ENCODE measurements at regions not wholly inside any gene's neighbourhood (a gene's known extent, or its start where the extent isn't known, plus 50 kb on each side); places are given as distances from the start of the nearest gene placed in this dataset.

GRCh38 chr17:68737761-68738443, 136.7 kb upstream of the FAM20A start:
- Mint-ChIP-seq H3K27ac (ENCODE audit: low read depth, unreplicated experiment) (no peak overlapping the region), H3K27me3 (ENCODE audit: insufficient read depth, unreplicated experiment) (no peaks in the 10 kb centered on the region), H3K36me3 (ENCODE audit: insufficient read depth, unreplicated experiment) (no peaks in the 10 kb centered on the region), H3K4me1 (ENCODE audit: insufficient read depth, unreplicated experiment) (peaks cover 2% of the 10 kb centered on the region), H3K9me3 (ENCODE audit: unreplicated experiment) (no peaks in the 10 kb centered on the region), H3K4me3 (ENCODE audit: unreplicated experiment) (no peak overlapping the region)
- POLR2A ChIA-PET, result interaction anchor here (0.7 kb wide), 1 partner anchor 33 kb away, joined by 3 read pairs; no protein-coding TSS in a partner anchor
- no TSS peak for BruUV-seq (replicated peaks)
- DNase-seq (ENCODE audit: unreplicated experiment), result no peak
- intact Hi-C loops (cut with micrococcal nuclease), result no loop called here
- TF ChIP-seq CTCF (IDR thresholded peaks at IDR 0.05; ENCODE audit: unreplicated experiment), result no peak
- CTCF ChIA-PET, result interaction anchor here (0.8 kb wide), 1 partner anchor 21 kb away, joined by 3 read pairs; no protein-coding TSS in a partner anchor

DNA sequence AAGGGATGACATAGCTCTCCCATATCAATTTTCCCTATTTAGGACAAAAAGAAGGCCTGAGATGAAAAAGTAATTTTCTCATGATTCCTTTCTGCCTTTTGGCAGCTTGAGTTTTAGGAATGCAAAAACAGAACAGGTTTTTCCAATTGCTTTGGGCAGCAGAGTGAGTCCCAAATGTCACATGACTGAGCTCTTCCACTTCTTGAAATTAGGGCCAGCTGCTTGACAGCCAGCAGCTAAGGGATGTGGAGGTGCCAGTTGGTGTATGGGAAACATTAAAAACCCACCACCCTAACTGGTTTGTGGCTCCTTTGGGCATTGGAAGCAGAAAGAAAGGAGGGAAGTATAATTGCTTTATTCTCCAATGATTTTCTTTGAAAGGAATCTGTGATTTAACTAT, 133.8 kb upstream of the FAM20A start:
- ChIA-PET CTCF (interaction anchor here (0.6 kb wide), 1 partner anchor 28 kb away, joined by 5 read pairs; no protein-coding TSS in a partner anchor), POLR2A (no interaction called here)
- peaks cover 7% of the 10 kb centered on the region for H3K4me1 Mint-ChIP-seq (ENCODE audit: insufficient read depth, unreplicated experiment)
- H3K27me3 Mint-ChIP-seq (ENCODE audit: insufficient read depth, unreplicated experiment), result no peaks in the 10 kb centered on the region
- no peak for TF ChIP-seq CTCF (IDR thresholded peaks at IDR 0.05; ENCODE audit: unreplicated experiment)
- H3K9me3 Mint-ChIP-seq (ENCODE audit: unreplicated experiment), result no peaks in the 10 kb centered on the region
- no TSS peak for BruUV-seq (replicated peaks)
- no peak overlapping the region for H3K4me3 Mint-ChIP-seq (ENCODE audit: unreplicated experiment)
- no peak overlapping the region for H3K27ac Mint-ChIP-seq (ENCODE audit: low read depth, unreplicated experiment)
- H3K36me3 Mint-ChIP-seq (ENCODE audit: insufficient read depth, unreplicated experiment), result no peaks in the 10 kb centered on the region
- DNase-seq (ENCODE audit: unreplicated experiment), result no peak
- intact Hi-C loops (cut with micrococcal nuclease), result no loop called here

DNA sequence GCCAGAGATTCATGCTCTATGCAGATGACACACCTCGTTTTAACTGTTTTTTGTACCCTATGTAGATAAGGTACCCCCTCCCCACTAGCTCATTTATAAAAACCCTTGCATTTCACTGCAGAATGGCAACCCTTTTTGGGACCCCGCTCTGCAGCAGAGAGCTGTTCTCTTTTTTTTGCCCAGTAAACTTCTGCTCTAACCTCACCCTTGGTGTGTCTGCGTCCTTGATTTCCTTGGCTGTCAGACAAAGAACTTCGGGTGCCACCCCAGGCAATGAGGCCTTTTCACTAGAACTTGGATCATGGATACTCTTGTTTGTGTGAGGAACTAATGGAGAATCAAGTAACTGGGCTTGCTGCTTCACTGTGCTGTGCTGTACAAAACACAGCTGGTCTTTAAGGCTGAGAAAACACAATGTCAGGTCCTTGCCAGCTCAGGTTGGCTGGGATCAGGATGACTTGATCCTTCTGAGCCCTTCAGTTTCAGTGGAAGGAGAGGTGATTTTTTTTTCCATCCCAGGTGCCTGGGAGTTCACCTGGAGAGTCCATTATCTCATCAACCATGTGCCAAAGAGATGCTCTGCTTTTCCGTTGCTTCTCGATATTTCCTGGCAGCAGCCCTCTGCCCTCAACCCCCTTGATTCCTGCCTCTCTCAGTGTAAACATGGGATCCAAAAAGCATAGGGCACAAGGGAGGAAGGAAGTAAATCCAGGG, 133.2 kb upstream of the FAM20A start:
- no peak for TF ChIP-seq CTCF (IDR thresholded peaks at IDR 0.05; ENCODE audit: unreplicated experiment)
- intact Hi-C loops (cut with micrococcal nuclease), result no loop called here
- DNase-seq (ENCODE audit: unreplicated experiment), result no peak
- no peak overlapping the region for H3K4me3 Mint-ChIP-seq (ENCODE audit: unreplicated experiment)
- ChIA-PET POLR2A (no interaction called here), CTCF (interaction anchor here (0.6 kb wide), 1 partner anchor 27 kb away, joined by 5 read pairs; no protein-coding TSS in a partner anchor)
- H3K9me3 Mint-ChIP-seq (ENCODE audit: unreplicated experiment), result no peaks in the 10 kb centered on the region
- H3K27me3 Mint-ChIP-seq (ENCODE audit: insufficient read depth, unreplicated experiment), result no peaks in the 10 kb centered on the region
- H3K4me1 Mint-ChIP-seq (ENCODE audit: insufficient read depth, unreplicated experiment), result peaks cover 7% of the 10 kb centered on the region
- BruUV-seq (replicated peaks), result no TSS peak
- no peak overlapping the region for H3K27ac Mint-ChIP-seq (ENCODE audit: low read depth, unreplicated experiment)
- no peaks in the 10 kb centered on the region for H3K36me3 Mint-ChIP-seq (ENCODE audit: insufficient read depth, unreplicated experiment)

- ChIA-PET CTCF (interaction anchor here (0.6 kb wide), 1 partner anchor 16 kb away, joined by 3 read pairs; no protein-coding TSS in a partner anchor), POLR2A (no interaction called here)
- BruUV-seq (replicated peaks), result no TSS peak
- no peak overlapping the region for H3K4me3 Mint-ChIP-seq (ENCODE audit: unreplicated experiment)
- intact Hi-C loops (cut with micrococcal nuclease), result no loop called here
- H3K4me1 Mint-ChIP-seq (ENCODE audit: insufficient read depth, unreplicated experiment), result peaks cover 7% of the 10 kb centered on the region
- H3K27me3 Mint-ChIP-seq (ENCODE audit: insufficient read depth, unreplicated experiment), result no peaks in the 10 kb centered on the region
- TF ChIP-seq CTCF (IDR thresholded peaks at IDR 0.05; ENCODE audit: unreplicated experiment), result no peak
- no peak for DNase-seq (ENCODE audit: unreplicated experiment)
- H3K36me3 Mint-ChIP-seq (ENCODE audit: insufficient read depth, unreplicated experiment), result no peaks in the 10 kb centered on the region
- H3K9me3 Mint-ChIP-seq (ENCODE audit: unreplicated experiment), result no peaks in the 10 kb centered on the region
- H3K27ac Mint-ChIP-seq (ENCODE audit: low read depth, unreplicated experiment), result no peak overlapping the region
Measured at GRCh38 chr17:68733241-68734176, 132.3 kb upstream of the FAM20A start.

Measured in MCF 10A (cell line).